ENCODE measurements at regions not wholly inside any gene's neighbourhood (a gene's known extent, or its start where the extent isn't known, plus 50 kb on each side); places are given as distances from the start of the nearest gene placed in this dataset.
A peak's percentile ranks its signal among the peaks of the same experiment; 100 is the strongest.

DNA sequence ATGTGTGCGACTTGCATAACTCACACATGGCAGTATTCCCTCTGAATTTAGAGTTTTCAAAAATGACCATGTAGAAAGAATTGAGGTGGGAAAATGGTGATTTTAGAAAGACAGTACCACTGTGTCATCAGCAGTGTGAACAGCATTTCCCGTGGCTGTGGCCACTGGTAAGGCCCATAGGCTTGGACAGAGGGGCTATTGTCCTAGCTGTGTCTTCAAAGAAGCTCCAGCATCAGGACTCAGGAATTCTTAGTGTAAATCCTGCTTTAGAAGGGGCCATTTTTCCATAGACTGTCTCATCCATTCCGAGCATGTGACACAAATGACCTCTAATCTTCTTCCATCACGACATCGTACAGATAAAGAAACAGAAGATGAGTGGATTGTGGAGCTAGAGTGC lies 119.3 kb upstream of the BACE2 start:
- no peak for DNase-seq

DNA sequence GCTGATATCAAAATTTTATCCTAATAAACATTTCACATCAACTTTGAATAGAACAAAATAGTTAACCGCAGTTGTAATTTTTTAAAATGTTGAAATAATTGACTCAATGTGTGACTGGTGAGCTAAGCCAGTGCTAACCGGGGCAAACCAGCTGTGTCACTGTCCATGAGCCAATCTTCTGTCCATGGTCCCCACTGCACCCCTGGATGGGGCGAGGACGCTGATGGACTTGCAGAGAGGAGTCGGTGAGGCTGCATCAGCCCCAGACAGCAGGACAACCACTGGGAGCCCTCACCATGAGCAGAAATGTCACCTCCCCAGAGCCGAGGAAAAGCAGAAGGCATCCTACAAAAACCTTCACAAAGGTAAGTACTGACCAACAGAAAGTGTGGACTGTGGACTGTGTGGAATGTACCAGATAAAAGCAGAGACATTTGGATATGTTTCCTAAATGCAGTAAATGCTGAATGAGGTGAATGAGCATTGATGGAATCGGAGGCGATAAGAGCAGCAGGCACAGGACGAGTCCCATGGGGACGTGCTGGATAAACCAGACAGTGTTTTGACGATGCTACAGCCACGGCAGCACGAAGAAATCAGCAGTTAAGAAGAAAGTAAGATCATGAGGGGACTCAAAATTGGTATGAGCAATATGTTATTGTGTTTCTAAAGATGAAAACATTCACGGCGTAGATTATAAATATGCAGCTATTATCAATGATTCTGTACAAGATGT lies 115.0 kb upstream of the BACE2 start:
- no peak for DNase-seq

DNA sequence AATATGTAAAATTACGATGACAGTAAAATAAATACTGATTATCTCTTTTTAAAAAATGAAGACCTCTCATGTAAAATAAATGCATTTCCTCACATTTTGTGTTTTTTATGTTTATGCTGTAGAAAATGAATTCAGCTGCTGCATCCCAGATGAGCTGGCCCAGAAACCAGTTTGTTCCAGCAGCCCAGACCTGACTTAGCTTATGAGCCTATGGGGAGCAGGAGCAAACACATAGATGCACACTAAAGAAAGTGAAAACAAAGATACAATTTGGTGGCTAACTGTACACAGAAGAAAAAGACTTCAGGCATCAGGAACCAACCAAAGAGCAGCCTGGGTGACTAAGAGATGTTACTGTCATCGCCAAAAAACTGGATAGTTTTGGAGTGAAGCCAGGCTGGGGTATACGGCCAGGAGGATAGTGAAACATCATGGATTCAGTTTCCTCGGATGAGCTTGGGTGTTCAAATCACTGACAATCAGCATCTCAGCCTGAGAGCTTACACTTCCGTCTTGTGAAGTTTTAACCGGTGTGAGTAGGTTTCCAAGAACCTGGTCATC lies 113.9 kb upstream of the BACE2 start:
- DNase-seq: no peak

DNA sequence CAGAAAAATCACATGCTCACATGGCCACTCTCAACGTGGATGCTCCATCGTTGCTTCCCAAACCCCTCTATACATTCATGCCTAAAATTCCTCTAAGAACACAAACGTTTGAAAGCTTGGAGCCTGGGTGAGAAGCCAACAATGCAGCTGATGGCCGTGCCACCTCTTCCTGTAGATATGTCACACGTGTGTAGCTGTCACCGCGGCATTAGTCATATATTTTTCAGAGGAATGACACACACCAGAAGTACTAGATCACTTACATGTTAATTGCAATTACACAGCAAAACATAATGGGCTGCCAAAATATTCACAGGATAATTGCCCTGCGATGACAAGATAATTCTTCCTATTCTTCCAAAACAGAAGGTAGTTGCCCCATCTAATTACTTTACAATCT lies 112.7 kb upstream of the BACE2 start:
- no peak for DNase-seq

DNA sequence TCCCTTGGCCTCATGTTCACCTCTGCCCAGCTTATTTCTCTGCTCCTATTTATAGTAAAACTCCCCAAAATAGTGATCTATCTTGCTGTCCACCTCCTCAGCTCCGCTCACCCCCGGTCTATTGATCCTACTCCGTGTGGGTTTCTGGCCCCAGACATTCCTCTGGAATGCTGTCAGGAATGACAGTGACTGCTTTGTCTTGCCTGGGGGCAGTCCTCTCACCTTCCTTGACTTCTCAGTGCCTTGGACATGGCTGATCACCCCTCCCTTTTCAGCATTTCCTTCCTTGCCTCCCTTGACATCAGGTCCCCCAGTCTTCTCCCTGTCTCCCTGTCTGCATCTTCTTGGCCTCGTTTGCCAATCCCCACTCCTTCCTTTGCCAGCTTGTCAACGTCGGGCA lies 108.1 kb upstream of the BACE2 start:
- peak; percentile 90 for DNase-seq

DNA sequence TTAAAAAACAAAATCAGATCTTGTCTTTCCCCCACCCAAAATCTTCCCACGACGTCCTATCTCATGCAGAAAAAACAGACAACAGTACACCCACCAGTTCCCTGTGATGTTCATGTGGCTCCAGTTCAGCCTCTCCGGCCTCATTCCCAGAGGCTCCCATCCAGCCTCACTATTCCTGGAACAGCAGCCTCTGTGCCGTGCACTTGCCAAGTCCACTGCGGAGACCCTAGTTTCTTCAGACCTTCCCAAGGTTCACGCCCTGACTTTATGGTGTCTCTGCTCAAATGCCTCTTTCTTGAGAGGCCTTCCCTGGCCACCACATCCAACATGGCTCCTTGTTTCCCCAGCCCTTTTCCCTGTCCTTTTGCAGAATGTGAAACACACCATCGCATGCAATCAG lies 106.3 kb upstream of the BACE2 start:
- no peak for DNase-seq

DNA sequence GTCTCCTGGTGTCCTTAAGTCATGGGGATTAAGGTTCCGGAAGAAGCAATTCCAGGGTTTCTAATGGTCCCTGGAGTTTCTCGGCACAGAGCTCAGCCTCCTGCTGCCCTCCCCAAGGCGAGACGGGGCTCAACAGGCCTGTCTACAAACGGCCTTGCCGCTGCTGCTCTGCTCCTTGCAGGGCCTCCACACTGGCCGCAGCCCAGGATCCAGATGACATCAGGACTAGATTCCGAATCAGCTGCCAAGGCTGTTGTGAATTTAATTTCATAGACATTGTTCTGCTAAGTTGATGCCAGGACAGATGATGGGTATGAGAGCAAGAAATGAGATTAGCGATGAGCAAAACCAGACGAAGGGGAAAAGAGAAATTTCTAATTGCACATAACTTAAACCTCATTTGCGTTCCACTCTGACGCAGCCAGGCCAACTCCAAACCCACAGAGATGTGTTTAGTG lies 103.6 kb upstream of the BACE2 start:
- no peak for DNase-seq

DNA sequence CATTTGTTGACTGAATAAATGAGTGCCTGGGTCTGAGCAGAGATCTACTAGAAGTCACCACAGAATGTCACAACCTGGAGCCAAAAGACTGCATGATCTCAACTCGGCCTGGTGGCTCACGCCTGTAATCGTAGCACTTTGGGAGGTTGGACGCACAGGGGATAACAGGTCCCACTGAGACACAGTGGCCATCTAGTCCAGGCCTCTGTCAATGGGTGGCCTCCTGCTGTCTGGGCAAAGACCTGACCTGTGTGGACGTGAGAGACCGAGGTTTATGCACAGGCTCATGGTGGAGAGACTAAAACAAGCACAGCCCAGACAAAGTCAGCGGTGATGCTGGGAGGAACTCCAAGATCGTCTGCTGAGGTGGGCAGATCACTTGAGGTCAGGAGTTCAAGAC lies 103.0 kb upstream of the BACE2 start:
- DNase-seq: no peak

DNA sequence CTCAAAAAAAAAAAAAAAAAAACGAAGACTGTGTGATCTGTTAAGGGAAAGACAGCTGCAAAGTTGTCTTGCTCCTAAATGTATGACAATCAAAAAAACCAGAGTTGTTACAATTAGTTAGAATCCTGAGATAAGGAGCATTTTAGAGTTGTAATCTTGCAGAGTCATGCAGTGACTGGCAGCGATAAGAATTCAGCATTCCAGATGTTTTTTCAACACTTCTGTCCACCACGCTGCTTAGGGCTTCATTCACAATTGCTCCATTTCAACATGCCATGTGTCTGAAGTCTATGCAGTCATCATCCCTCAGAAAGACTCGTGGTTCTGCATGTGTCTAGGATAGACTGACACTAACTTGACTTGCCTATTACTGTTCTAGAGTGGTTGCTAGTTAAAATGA lies 102.4 kb upstream of the BACE2 start:
- no peak for DNase-seq

DNA sequence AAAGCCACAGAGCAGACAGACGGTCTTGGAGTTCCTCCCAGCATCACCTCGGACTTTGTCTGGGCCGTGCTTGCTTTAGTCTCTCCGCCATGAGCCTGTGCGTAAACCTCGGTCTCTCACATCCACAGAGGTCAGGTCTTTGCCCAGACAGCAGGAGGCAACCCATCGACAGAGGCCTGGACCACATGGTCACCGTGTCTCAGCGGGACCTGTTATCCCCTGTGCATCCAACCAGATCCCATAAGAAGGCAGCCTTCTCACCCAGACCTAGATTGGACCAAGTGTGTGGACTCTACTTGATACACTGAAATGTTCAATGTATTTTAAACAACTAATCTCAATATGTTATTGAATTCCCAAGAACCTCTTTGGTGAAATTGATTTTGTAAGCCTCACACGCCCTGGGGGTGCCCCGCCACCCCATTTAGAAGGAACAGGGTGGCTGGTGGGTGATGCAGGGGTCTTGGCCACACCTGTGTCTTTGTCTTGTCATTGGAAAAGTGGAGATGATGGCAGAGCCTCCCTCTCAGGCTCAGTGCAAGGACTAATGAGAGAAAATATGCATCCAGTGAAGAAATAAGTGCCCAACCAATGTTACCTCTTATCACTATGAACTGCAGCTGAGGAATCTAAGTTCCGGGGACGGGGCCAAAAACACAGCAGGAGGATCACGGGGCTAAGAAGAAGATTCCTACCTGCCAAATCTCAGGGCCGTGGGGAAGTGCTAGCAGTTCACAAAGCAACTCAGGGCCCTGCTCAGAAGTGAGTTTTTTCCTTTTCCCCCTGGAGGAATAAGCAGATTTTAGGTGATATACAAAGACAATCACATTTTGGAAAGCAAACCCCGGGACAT lies 101.6 kb upstream of the BACE2 start:
- DNase-seq: no peak

DNA sequence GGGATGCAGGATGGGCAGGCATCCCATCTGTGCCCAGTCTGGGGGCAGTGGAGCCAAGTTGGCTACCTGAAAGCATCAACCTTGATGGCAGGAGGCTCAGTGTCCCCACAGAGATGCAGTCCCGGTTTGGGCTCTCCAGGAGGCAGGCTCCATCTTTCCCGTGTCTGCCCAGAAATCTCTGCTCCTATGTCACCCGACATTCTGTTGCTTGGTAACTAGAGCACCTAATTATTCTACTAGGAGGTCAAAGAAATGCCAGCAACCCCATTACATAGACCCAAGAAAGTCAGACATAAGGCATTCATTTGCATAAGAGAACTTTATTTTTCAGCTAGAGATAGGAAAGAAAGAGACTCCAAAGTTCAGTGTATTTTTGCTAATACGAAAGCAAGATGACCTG lies 100.3 kb upstream of the BACE2 start:
- no peak for DNase-seq

DNA sequence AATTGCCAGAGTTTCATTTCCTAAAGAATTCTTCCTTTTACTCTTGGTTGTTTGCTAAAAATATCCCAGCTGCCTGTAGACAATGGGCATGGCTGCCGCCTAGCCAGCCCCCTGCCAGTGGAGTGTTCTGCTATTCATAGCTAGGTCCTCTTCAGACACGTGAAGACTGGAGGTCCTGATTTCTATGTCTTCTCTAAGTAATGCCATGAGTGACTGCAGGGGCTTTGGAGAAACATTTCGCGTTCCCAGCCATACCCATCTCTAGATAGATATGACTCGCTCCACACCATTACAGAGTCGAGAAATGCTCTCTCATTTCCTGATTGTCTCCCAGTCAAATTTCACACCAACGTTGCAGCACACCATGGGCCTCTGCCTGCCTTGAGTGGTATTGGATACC lies 99.5 kb upstream of the BACE2 start:
- DNase-seq: no peak

DNA sequence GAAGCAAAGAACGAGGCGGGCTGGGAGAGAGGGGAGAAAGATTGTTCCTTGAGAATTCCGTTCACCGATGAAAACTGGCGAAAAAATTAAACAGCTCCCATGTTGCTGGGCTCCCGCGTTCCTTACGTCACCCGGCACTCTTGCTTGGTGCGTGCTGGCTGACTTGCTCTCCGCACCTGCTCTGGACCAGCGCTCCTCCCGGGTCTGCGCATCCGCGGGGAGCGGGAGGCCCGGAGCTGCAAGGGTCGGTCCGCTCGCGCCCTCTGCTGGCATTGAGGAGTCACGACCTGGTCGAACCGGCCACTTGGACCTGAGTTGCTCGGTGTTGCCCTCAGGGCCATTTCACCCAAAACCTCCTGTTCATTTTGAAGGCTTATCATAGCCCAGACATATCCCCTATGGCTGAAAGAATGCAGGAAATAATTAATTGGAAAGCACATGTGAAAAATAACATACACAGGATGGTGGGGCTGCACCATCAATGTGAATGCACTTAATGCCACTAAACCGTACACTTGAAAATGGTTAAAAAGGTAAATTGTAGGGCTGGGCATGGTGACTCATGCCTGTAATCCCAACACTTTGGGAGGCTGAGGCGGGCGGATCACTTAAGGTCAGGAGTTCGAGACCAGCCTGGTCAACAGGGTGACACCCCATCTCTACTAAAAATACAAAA lies 98.9 kb upstream of the BACE2 start:
- DNase-seq: peak; percentile 92

DNA sequence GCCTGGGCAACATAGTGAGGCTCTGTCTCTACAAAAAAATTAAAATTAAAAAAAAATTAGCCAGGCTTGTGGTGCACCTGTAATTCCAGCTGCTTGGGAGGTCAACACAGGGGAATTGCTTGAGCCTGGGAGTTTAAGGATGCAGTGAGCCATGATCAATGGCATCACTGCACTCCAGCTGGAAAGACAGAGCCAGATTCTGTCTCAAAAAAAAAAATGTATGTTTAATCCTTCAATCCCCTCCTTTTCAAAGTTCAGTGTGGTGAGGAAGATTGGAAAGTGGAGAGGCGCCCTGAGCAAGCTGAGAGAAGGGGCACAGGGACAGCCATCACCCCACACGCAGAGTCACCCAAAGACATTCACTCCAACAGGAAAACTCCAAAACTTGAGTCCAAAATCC lies 97.7 kb upstream of the BACE2 start:
- DNase-seq: no peak

DNA sequence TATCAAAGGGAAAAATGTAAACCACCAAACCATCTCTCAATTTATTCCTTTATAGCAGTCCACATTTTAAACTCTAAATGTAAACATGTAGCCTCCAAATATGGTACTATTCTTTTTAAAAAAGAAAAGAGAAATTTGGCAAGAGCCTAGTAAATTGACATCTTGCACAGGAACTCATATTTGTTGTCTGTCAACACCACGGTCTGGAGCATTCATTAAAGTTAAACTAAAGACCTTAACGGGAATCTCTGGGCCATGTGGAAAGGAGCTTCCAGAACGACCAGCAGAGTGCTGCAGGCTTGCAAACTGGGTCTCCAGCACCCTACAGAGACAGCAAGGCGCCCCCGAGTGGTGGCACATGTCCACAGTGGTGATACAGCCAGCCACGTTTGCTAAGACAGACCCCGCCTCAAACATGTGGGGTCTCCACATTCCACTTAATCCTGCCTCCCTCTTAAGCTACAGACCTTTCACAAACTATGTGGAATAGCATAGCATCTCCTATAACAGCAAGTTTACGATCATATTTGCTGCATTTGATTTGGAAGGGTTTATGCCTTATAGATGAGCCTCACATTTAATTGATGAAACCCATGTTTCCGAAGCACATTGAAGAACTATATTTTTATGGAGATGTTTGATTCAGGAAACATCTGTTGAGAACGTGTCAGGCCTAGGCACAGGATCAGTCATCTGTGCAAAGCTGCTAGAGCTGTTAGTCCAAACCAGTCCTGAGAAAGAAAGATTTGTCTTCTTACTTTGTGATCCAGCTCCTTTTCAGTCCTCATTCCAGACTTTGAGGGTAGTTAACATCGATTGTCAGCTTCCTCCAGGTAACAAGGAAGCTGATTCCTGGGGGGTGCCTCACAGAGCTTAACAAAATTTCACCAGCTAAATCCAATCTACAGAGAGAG lies 96.4 kb upstream of the BACE2 start:
- no peak for DNase-seq

DNA sequence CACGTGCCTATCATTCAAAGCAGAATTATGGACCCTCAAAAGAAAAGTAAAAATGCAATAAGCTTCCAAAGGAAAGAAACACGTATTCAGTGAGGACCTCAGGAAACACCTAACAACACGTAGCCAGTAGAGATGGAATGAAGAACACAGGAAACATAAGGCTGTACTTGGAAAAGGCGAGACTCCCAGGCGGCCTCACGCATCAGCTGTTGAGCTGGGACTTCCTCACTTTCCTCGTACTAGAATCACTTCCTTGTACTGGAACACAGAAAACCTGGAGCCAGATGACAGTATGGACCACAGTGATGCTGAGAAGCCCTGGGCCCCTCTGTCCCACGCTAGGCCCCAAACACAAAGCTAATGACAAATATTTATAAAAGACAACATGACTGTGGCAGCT lies 94.4 kb upstream of the BACE2 start:
- DNase-seq: no peak

DNA sequence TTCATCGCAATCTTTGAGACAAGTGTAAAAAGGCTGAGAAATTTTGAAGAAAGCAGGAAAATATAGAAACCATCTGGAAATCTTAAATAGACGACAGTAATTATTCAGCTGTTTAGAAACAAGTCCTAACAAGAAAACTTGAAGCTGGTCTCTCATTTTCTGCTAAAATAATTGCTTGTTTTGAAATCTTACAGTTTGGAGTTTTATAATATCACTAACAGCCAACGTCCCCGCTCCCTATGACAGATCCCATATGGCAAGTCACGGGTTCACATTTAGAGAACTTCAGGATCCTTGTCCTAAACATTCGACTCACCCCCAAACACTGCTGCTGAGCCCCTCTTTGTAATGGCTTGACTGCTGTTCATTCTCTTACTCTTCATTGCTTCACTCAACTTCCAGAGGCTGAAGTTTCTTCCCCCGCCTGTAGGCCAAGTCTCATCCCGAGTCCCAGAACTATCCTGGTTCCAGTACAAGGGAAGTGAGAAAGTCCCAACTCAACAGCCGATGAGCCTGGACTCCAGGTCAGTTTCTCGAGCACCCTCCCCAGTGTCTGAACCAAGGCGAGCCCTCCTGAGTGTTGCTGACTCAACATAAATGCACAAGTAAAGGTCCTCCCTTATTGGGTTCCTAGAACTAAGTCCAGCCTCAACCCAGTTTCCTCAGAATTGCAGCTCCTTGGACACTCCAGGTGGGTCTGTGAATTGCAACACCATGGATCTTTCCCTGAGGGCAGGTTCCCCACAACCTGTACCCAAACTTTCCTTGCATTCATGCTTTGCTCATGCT lies 93.4 kb upstream of the BACE2 start:
- DNase-seq: no peak

DNA sequence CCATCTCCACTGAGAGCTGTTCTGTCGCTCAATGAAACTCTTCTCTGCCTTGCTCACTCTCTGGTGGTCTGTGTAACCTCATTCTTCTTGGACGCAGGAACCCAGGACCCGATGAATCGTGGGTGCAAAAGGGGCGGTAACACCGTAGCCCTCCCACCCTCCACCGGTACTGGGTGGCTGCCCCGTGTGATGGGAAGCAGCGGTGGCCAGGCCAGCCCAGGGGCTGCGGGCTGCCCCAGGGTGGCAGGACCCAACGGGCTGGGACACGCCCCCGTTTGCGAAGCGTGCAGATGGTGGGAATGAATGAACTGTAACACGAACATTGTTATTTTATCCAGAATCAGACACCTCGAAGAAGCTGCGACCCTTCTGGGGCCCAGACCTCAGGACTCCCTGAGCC lies 92.3 kb upstream of the BACE2 start:
- no peak for DNase-seq

DNA sequence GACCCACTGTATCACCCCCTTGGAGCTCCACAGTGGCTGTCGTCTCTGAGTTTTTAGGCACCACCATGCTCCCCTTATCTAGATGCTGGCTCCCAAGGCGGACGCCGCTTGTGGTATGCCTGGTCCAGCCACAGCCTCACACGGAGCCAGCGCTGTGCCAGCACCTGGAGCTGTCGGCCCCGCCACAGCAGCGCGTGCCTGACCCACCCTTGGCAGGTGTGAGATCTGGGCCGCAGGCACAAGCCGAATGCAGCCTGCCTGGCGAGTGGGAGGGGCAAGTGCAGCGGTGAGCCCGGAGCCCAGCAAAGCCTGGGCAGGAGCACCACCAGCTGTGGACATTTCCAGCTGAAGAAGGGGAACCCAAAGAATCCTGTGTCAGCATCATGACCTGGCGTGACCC lies 91.9 kb upstream of the BACE2 start:
- DNase-seq: no peak

DNA sequence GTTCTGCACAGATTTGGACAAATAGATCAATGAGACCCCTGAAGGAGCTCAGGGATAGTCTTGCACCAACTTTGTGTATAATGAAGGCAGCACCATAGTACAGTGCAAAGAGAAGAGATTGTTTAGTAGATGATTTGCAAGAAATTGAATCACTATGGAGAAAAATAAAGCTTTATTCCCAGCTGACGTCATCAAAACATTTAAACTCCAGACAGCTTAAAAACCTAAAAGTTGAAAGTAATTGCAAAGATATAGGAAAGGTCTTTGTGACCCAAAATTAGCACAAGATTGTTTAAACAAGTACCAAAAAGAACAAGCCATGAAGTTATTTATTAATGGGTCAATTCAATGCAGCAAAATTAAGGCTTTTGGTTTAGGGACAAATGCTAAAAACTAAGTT lies 88.8 kb upstream of the BACE2 start:
- DNase-seq: no peak

DNA sequence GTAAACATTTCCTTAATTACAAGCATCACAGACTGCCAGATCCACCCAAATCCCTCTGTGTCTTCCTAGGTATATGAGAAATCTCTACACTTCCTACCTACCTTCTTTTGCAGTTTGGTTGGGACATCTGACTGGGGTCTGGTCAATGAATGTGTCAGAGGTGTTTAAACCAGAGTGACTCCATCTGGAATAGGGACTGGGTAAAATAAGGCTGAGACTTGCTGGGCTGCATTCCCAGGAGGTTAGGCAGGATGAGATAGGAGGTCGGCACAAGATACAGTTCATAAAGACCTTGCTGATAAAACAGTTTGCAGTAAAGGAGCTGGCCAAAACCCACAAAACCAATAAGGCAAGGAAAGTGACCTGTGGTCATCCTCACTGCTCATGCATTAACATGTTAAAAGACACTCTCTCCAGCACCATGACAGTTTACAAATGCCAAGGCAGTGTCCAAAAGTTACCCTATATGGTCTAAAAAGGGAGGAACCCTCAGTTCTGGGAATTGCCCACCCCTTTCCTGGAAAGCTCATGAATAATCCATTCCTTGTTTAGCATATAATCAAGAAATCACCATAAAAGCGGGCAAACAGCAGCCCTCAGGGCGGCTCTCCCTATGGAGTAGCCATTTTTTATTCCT lies 87.4 kb upstream of the BACE2 start:
- no peak for DNase-seq

Data from islet precursor cell (in vitro differentiated cells).